CD14-positive monocyte (primary cell): ENCODE measurements at regions not wholly inside any gene's neighbourhood (a gene's known extent, or its start where the extent isn't known, plus 50 kb on each side); places are given as distances from the start of the nearest gene placed in this dataset.

Experiments
- DNase-seq, 3 donors: peaks; one replicate each; pipeline ENCODE4 v3.0.0-alpha.2; 2011 to 2022
- H2AFZ ChIP-seq: 2 replicates; pipeline ENCODE4 v1.6.0; 2012; ENCODE audit warnings: mild to moderate bottlenecking, low read depth, low read length, inconsistent platforms; ENCODE audit not compliant: insufficient read depth, poor library complexity, severe bottlenecking
- H3K27ac ChIP-seq, 2 donors: 1 replicate in 1 of 2; 2 replicates in 1 of 2; pipeline ENCODE4 v1.5.1; 2012 to 2013; ENCODE audit warnings: low read length in 2 of 2, control low read depth in 1 of 2, inconsistent platforms in 1 of 2, low read depth in 1 of 2, mild to moderate bottlenecking in 1 of 2
- H3K27me3 ChIP-seq, 2 donors: one replicate each; pipeline versions ENCODE4 v1.6.0 to v1.6.1; 2011 to 2013; ENCODE audit warnings: low read length in 2 of 2; ENCODE audit not compliant: control insufficient read depth in 2 of 2, insufficient read depth in 2 of 2
- H3K36me3 ChIP-seq, 2 donors: replicated peaks in 1 of 2; 1 replicate in 1 of 2; 2 replicates in 1 of 2; pipeline versions ENCODE4 v1.5.1 to v1.6.1; 2012 to 2013; ENCODE audit warnings: low read length in 2 of 2, control low read depth in 1 of 2, inconsistent platforms in 1 of 2, mild to moderate bottlenecking in 1 of 2; ENCODE audit not compliant: insufficient read depth in 2 of 2, control insufficient read depth in 1 of 2
- H3K4me1 ChIP-seq, 2 donors: 1 replicate in 1 of 2; 2 replicates in 1 of 2; pipeline versions ENCODE4 v1.5.1 to v1.6.1; 2012 to 2013; ENCODE audit warnings: low read length in 2 of 2, control low read depth in 1 of 2, inconsistent platforms in 1 of 2, mild to moderate bottlenecking in 1 of 2, moderate library complexity in 1 of 2; ENCODE audit not compliant: insufficient read depth in 2 of 2, control insufficient read depth in 1 of 2
- H3K4me2 ChIP-seq: replicated peaks from 2 replicates; pipeline ENCODE3; 2012; ENCODE audit warnings: low read length, moderate library complexity, mild to moderate bottlenecking; ENCODE audit not compliant: poor library complexity, severe bottlenecking; ENCODE audit errors: extremely low read depth
- H3K4me3 ChIP-seq, 3 experiments: fragments of 200-600 bp in 1 of 3; sonication (generic) in 1 of 3; replicated peaks in 1 of 3; 1 replicate in 2 of 3; 2 replicates in 1 of 3; pipeline ENCODE4 v1.5.1; 2011 to 2013; ENCODE audit warnings: low read length in 3 of 3, mild to moderate bottlenecking in 3 of 3, control low read depth in 2 of 3, low read depth in 2 of 3, inconsistent platforms in 1 of 3, moderate library complexity in 1 of 3
- H3K79me2 ChIP-seq: 2 replicates; pipeline ENCODE4 v1.6.0; 2012; ENCODE audit warnings: mild to moderate bottlenecking, control low read depth, inconsistent platforms, low read length, moderate library complexity; ENCODE audit not compliant: insufficient read depth
- H3K9ac ChIP-seq: 2 replicates; pipeline ENCODE4 v1.6.0; 2017; ENCODE audit warnings: low read length, mild to moderate bottlenecking; ENCODE audit not compliant: insufficient read depth, poor library complexity, severe bottlenecking
- H3K9me3 ChIP-seq, 2 donors: replicated peaks in 1 of 2; 1 replicate in 1 of 2; 2 replicates in 1 of 2; pipeline versions ENCODE4 v1.5.1 to v1.6.1; 2012 to 2013; ENCODE audit warnings: low read length in 2 of 2, control low read depth in 1 of 2; ENCODE audit not compliant: control insufficient read depth in 1 of 2, insufficient read depth in 1 of 2
- H4K20me1 ChIP-seq: 2 replicates; pipeline ENCODE4 v1.6.0; 2012; ENCODE audit warnings: mild to moderate bottlenecking, low read length, control low read depth, moderate library complexity; ENCODE audit not compliant: insufficient read depth
- H3K27ac Mint-ChIP-seq, 7 donors: one replicate each; pipeline ENCODE4 v1.8.0; 2020; ENCODE audit warnings: mild to moderate bottlenecking in 7 of 7, mixed read lengths in 7 of 7, moderate library complexity in 6 of 7, inconsistent platforms in 2 of 7
- H3K27me3 Mint-ChIP-seq, 3 donors: one replicate each; pipeline ENCODE4 v1.8.0; 2021 to 2022; ENCODE audit warnings: low read depth in 3 of 3, mild to moderate bottlenecking in 3 of 3, mixed read lengths in 3 of 3, moderate library complexity in 3 of 3, inconsistent platforms in 1 of 3
- H3K36me3 Mint-ChIP-seq, 2 donors: one replicate each; pipeline ENCODE4 v1.8.0; 2020; ENCODE audit warnings: mixed read lengths in 2 of 2, inconsistent platforms in 1 of 2, mild to moderate bottlenecking in 1 of 2
- H3K4me1 Mint-ChIP-seq: one replicate; pipeline ENCODE4 v1.8.0; 2020; ENCODE audit warnings: mild to moderate bottlenecking, mixed read lengths
- H3K4me3 Mint-ChIP-seq, 2 donors: one replicate each; pipeline ENCODE4 v1.8.0; 2020; ENCODE audit warnings: mild to moderate bottlenecking in 2 of 2, mixed read lengths in 2 of 2, moderate library complexity in 1 of 2
- H3K9me3 Mint-ChIP-seq, 7 donors: one replicate each; pipeline ENCODE4 v1.8.0; 2020 to 2022; ENCODE audit warnings: mixed read lengths in 7 of 7, mild to moderate bottlenecking in 6 of 7, moderate library complexity in 6 of 7, inconsistent platforms in 2 of 7
- CTCF ChIP-seq: fragments of 200-600 bp; IDR thresholded peaks from one replicate; pipeline ENCODE4 v1.8.0; 2022; ENCODE audit warnings: antibody characterized with exemption, mild to moderate bottlenecking
- WGBS: methylation state at CpG from one replicate; pipeline ENCODE4 v1.1.5; 2013; ENCODE audit warnings: missing lambda C conversion rate; ENCODE audit not compliant: insufficient coverage; 5-methylcytosine and 5-hydroxymethylcytosine counted together
- intact Hi-C, 2 donors: fragments of 100-400 bp; cut with micrococcal nuclease; formaldehyde crosslinking; loops; one replicate each; pipeline versions ENCODE4 v1.15.0 to v1.15.1; 2023

GRCh38 chr18:64403784-64404503 lies 255.1 kb upstream of the LINC00305 start:
- no peaks in the 10 kb centered on the region for H3K36me3 Mint-ChIP-seq
- H3K4me3 Mint-ChIP-seq: no peak overlapping the region
- Histone ChIP-seq H3K36me3 (no peaks in the 10 kb centered on the region), H3K9ac (no peak overlapping the region), H3K9me3 (no peaks in the 10 kb centered on the region), H3K27ac (no peak overlapping the region), H3K4me2 (no peak overlapping the region), H3K4me1 (no peaks in the 10 kb centered on the region), H4K20me1 (no peaks in the 10 kb centered on the region), H3K79me2 (no peaks in the 10 kb centered on the region), H2AFZ (no peak overlapping the region), H3K4me3 (no peak overlapping the region), H3K27me3 (no peaks in the 10 kb centered on the region)
- no CpG with 5 or more reads among the region's 2 CpGs for WGBS
- H3K27ac Mint-ChIP-seq: no peak overlapping the region
- peaks cover 4% of the 10 kb centered on the region for H3K4me1 Mint-ChIP-seq
- DNase-seq: no peak
- no peaks in the 10 kb centered on the region for H3K9me3 Mint-ChIP-seq
- intact Hi-C loops: no loop called here
- H3K27me3 Mint-ChIP-seq: no peaks in the 10 kb centered on the region
- no peak for TF ChIP-seq CTCF

- H3K36me3 Mint-ChIP-seq: no peaks in the 10 kb centered on the region
- no peak overlapping the region for H3K4me2 ChIP-seq
- H3K27ac ChIP-seq: no peak overlapping the region
- WGBS: 100% methylated on average over 1 of the region's 1 CpG
- no peak for DNase-seq
- H3K4me3 ChIP-seq: no peak overlapping the region
- no peaks in the 10 kb centered on the region for H3K27me3 ChIP-seq
- H3K36me3 ChIP-seq: no peaks in the 10 kb centered on the region
- intact Hi-C loops: no loop called here
- no peaks in the 10 kb centered on the region for H3K9me3 Mint-ChIP-seq
- H3K9me3 ChIP-seq: no peaks in the 10 kb centered on the region
- no peaks in the 10 kb centered on the region for H4K20me1 ChIP-seq
- no peaks in the 10 kb centered on the region for H3K4me1 ChIP-seq
- no peak for TF ChIP-seq CTCF
- no peak overlapping the region for H3K9ac ChIP-seq
- no peaks in the 10 kb centered on the region for H3K79me2 ChIP-seq
- H2AFZ ChIP-seq: no peak overlapping the region
- peaks cover 4% of the 10 kb centered on the region for H3K4me1 Mint-ChIP-seq
- H3K27me3 Mint-ChIP-seq: no peaks in the 10 kb centered on the region
- H3K27ac Mint-ChIP-seq: no peak overlapping the region
- H3K4me3 Mint-ChIP-seq: no peak overlapping the region
These were observed 253.7 kb upstream of the LINC00305 start for GRCh38 chr18:64402636-64403035.
